PC-3 (cell line): ENCODE measurements at regions not wholly inside any gene's neighbourhood (a gene's known extent, or its start where the extent isn't known, plus 50 kb on each side); places are given as distances from the start of the nearest gene placed in this dataset.

Experiments used
- CTCF ChIP-seq: fragments of 300-600 bp; sonication (generic); conservative IDR thresholded peaks from 2 replicates; pipeline ENCODE4 v1.5.1; 2017; ENCODE audit warnings: antibody characterized with exemption, low read depth, mild to moderate bottlenecking, low read length
- EZH2 ChIP-seq: fragments of 300-600 bp; sonication (generic); IDR thresholded peaks from one replicate; pipeline ENCODE4 v1.6.1; 2017; ENCODE audit warnings: antibody characterized with exemption, mild to moderate bottlenecking, low read length; ENCODE audit not compliant: unreplicated experiment
- EZH2phosphoT487 ChIP-seq: fragments of 300-600 bp; sonication (generic); IDR thresholded peaks from 2 replicates; pipeline ENCODE4 v1.6.1; 2018; ENCODE audit warnings: mild to moderate bottlenecking, antibody characterized with exemption, low read length, borderline replicate concordance

GRCh38 chr4:96366632-96367031, 526.7 kb downstream of the PDHA2 start:
- no peak for TF ChIP-seq EZH2
- no peak for TF ChIP-seq CTCF
- no peak for TF ChIP-seq EZH2phosphoT487
